Right lobe of liver (tissue), 4 donors: ENCODE measurements at regions not wholly inside any gene's neighbourhood (a gene's known extent, or its start where the extent isn't known, plus 50 kb on each side); places are given as distances from the start of the nearest gene placed in this dataset.

ENCODE experiments used
- POLR2A ChIP-seq: fragments of 450-650 bp; IDR thresholded peaks from one replicate; pipeline ENCODE4 v1.6.1; 2017; ENCODE audit warnings: antibody characterized with exemption, mild to moderate bottlenecking
- TF ChIP-seq, protein P1 (sequence below), 4 donors: fragments of 200-600 bp in 3 of 4; fragments of 450-650 bp in 1 of 4; IDR thresholded peaks; one replicate each; pipeline versions ENCODE4 v1.5.1 to v1.8.0; 2016 to 2022; ENCODE audit warnings: antibody characterized with exemption in 4 of 4, mild to moderate bottlenecking in 2 of 4
- donor health status: DM: no; HTN: no; CAD: no.
- donor health status: DM: no; HTN: no; CAD: no.
- donor health status: DM: no; HTN: yes; CAD: no.

DNA sequence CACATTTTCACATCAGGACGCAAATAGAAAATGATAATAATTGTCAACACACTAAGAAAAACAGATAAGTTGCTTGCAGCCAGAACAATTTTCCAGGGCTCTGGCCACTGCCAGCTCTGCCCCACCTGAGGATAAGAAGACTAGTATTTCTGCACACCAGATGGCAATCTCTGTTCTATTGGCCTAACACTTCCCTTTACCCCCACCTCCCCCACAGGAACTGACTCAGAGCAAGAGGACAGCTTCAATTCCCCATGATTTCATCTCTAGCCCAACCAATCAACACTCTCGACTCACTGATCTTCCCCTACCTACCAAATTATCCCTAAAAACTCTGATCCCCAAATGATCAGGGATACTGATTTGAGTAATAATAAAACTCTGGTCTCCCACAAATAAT lies 164.0 kb downstream of the SMARCA1 start:
- TF ChIP-seq POLR2A: no peak
- TF ChIP-seq, protein P1, sequence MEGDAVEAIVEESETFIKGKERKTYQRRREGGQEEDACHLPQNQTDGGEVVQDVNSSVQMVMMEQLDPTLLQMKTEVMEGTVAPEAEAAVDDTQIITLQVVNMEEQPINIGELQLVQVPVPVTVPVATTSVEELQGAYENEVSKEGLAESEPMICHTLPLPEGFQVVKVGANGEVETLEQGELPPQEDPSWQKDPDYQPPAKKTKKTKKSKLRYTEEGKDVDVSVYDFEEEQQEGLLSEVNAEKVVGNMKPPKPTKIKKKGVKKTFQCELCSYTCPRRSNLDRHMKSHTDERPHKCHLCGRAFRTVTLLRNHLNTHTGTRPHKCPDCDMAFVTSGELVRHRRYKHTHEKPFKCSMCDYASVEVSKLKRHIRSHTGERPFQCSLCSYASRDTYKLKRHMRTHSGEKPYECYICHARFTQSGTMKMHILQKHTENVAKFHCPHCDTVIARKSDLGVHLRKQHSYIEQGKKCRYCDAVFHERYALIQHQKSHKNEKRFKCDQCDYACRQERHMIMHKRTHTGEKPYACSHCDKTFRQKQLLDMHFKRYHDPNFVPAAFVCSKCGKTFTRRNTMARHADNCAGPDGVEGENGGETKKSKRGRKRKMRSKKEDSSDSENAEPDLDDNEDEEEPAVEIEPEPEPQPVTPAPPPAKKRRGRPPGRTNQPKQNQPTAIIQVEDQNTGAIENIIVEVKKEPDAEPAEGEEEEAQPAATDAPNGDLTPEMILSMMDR (IDR thresholded peaks at IDR 0.05): no peak
